Hepatocyte (in vitro differentiated cells): ENCODE measurements at regions not wholly inside any gene's neighbourhood (a gene's known extent, or its start where the extent isn't known, plus 50 kb on each side); places are given as distances from the start of the nearest gene placed in this dataset.

ENCODE experiments used
- CTCF ChIP-seq: fragments of 200-600 bp; sonication (generic); IDR thresholded peaks from 2 replicates; pipeline ENCODE4 v1.5.1; 2016; ENCODE audit warnings: antibody characterized with exemption, mild to moderate bottlenecking; ENCODE audit not compliant: poor library complexity
- EZH2 ChIP-seq: fragments of 200-600 bp; sonication (generic); IDR thresholded peaks from 2 replicates; pipeline ENCODE4 v1.6.1; 2016; ENCODE audit warnings: antibody characterized with exemption, mild to moderate bottlenecking, borderline replicate concordance

- TF ChIP-seq EZH2 = no peak
- no peak for TF ChIP-seq CTCF
Measured at GRCh38 chr5:141783947-141784296, 94.3 kb downstream of the PCDH1 start.
